ENCODE measurements at regions not wholly inside any gene's neighbourhood (a gene's known extent, or its start where the extent isn't known, plus 50 kb on each side); places are given as distances from the start of the nearest gene placed in this dataset.
"Not testable (repeated sequence)": the region's sequence is repeated elsewhere in the genome, so short reads cannot be mapped to it uniquely, and the experiment has no call there.

DNA sequence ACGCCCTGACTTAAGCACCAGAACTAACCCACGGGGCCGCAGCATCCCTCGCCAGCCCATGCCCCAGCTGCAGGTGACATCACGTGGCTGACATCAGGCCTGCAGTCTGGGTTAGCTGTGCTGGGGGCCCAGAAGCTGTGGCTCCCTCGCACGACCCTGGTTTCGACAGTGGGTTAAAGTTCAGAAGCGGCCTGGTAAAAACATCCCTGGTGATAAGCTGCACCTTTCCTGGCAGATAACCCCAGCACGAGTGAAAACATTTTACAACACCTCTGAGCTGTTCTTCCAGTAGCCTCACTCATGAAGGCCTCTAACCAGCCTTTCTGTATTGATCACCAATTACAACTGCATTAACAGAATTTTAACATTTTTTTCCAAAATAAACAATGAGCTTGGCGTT, 136.4 kb upstream of the RREB1 start:
- H3K4me1 Mint-ChIP-seq (ENCODE audit: low read depth): no peaks in the 10 kb centered on the region
- H3K4me3 Mint-ChIP-seq (ENCODE audit: low read depth): no peak overlapping the region
- H3K27ac Mint-ChIP-seq: no peak overlapping the region
- H3K27me3 Mint-ChIP-seq (ENCODE audit: low read depth): peaks cover 13% of the 10 kb centered on the region
- no peaks in the 10 kb centered on the region for H3K9me3 Mint-ChIP-seq
- no peaks in the 10 kb centered on the region for H3K36me3 Mint-ChIP-seq (ENCODE audit: low read depth)
- intact Hi-C loops (cut with micrococcal nuclease): no loop called here
- no peak for DNase-seq (ENCODE audit: low spot score)

DNA sequence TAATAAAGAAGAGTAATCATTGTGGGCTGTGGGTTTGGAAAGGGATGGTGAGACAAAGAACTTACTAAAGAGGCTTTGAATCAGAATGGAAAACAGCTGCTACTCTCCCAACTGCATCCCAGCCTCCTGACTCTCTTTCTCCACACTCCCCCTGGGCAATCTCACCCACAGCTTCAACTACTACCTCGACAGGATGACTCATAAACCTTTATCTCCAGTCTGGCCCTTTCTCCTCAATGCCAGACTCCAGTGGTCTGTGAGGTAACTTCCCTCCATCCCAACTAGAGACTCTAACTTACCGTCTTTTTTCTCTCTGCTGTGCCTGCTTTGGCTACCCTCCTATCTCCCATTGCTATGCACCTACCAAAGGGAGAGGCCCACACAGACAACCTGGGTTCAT, 135.3 kb upstream of the RREB1 start:
- Mint-ChIP-seq H3K36me3 (ENCODE audit: low read depth) (no peaks in the 10 kb centered on the region), H3K27me3 (ENCODE audit: low read depth) (peaks cover 10% of the 10 kb centered on the region)

DNA sequence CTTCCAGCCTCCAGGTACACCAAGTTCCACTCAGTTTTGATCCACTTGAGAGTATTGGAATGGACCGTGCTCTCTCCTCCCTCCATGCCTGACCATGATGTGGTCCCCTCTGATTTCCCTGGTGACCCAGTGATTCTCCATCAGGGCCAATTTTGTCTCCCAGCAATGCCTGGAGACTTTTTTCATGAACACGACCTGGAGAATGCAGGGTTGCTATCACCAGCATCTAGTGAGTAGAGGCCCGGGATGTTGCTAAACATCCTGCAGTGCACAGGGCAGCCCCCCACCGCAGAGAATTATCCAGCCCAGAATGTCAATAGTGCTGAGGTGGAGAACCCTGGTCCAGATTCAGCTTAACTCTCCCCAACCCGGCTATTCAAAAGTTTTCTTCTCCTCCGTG, 134.0 kb upstream of the RREB1 start:
- DNase-seq (ENCODE audit: low spot score): no peak
- H3K36me3 Mint-ChIP-seq (ENCODE audit: low read depth): no peaks in the 10 kb centered on the region
- no peak overlapping the region for H3K4me3 Mint-ChIP-seq (ENCODE audit: low read depth)
- no peak overlapping the region for H3K27ac Mint-ChIP-seq
- intact Hi-C loops (cut with micrococcal nuclease): no loop called here
- peaks cover 10% of the 10 kb centered on the region for H3K27me3 Mint-ChIP-seq (ENCODE audit: low read depth)
- no peaks in the 10 kb centered on the region for H3K9me3 Mint-ChIP-seq
- H3K4me1 Mint-ChIP-seq (ENCODE audit: low read depth): no peaks in the 10 kb centered on the region

More for the DNA sequence above, 135.3 kb upstream of the RREB1 start:
- Mint-ChIP-seq H3K4me1 (ENCODE audit: low read depth) (no peaks in the 10 kb centered on the region), H3K27ac (no peak overlapping the region), H3K9me3 (no peaks in the 10 kb centered on the region), H3K4me3 (ENCODE audit: low read depth) (no peak overlapping the region)
- no peak for DNase-seq (ENCODE audit: low spot score)
- intact Hi-C loops (cut with micrococcal nuclease): no loop called here

DNA sequence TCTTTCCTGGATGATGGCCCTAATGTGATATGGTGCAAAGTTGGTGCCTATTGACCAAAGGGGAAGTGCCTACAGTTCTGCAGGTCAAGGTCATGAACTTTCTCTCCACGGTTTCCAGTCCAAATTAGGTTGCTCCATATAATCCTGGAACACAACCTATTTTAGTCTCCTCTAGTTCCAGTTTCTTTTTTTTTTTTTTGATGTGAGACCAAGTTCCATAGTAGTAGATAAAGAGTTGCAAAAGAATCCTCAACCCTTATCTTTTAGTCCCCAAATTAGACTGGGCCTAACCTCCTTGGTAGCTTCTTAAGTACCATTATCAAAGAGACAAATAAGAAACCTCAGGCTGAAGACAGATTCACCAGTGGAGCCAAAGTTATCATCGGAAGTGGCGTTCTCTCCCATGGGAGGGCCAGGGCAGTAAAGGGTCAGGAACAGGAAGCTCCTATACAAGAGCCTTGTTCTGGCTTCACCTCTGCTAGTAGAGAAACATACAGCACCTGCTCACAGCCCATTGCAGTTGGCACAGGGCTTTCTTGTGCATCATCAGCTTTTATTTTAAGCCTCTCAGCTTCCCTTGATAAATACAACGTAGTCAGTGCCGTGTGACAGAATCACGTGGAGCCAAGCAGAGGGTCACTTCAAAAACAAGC, 132.2 kb upstream of the RREB1 start:
- H3K4me1 Mint-ChIP-seq (ENCODE audit: low read depth): no peaks in the 10 kb centered on the region

DNA sequence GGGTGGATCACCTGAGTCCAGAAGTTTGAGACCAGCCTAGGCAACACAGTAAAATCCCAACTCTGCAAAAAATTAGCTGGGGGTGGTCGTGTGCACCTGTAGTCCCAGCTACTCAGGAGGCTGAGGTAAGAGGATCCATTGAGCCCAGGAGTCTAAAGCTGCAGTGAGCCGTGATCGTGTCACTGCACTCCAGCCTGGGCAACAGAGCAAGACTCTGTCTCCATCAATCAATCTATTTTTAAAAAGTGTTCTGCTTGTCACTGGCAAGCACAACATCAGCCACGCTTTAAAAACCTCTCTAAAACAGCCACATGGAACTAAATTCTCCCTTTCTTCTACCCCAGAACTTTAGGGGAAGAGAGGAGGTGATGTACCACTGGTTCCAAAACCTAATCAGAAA, 131.6 kb upstream of the RREB1 start:
- peaks cover 8% of the 10 kb centered on the region for H3K27me3 Mint-ChIP-seq (ENCODE audit: low read depth)
- H3K9me3 Mint-ChIP-seq: no peaks in the 10 kb centered on the region
- H3K36me3 Mint-ChIP-seq (ENCODE audit: low read depth): no peaks in the 10 kb centered on the region
- H3K27ac Mint-ChIP-seq: no peak overlapping the region
- H3K4me3 Mint-ChIP-seq (ENCODE audit: low read depth): no peak overlapping the region
- intact Hi-C loops (cut with micrococcal nuclease): no loop called here
- no peaks in the 10 kb centered on the region for H3K4me1 Mint-ChIP-seq (ENCODE audit: low read depth)
- no peak for DNase-seq (ENCODE audit: low spot score)

More for the DNA sequence above, 132.2 kb upstream of the RREB1 start:
- H3K9me3 Mint-ChIP-seq: no peaks in the 10 kb centered on the region
- H3K27ac Mint-ChIP-seq: no peak overlapping the region
- intact Hi-C loops (cut with micrococcal nuclease): no loop called here
- H3K4me3 Mint-ChIP-seq (ENCODE audit: low read depth): no peak overlapping the region
- H3K36me3 Mint-ChIP-seq (ENCODE audit: low read depth): no peaks in the 10 kb centered on the region
- no peak for DNase-seq (ENCODE audit: low spot score)
- H3K27me3 Mint-ChIP-seq (ENCODE audit: low read depth): peaks cover 8% of the 10 kb centered on the region

DNA sequence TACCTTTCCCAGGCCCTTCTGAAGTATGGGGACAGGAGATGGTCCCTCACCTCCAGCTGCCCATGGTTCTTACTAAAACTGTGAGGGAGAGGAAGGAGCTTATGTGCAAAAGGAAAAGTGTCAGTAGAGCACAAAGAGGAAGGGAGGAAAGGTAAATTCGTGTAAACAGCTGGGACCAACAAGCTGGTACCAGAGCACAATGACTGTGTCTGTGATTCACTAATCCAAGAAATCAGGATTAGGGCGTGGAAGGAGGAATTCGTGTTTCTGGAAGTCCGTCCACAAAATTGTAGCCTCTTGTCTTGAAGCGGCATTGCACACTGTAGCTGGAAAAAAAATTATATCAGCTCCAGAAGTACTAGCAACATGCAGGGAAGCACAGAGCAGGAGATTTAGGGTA, 129.0 kb upstream of the RREB1 start:
- Mint-ChIP-seq H3K9me3 (no peaks in the 10 kb centered on the region), H3K27me3 (ENCODE audit: low read depth) (peaks cover 11% of the 10 kb centered on the region), H3K4me1 (ENCODE audit: low read depth) (no peaks in the 10 kb centered on the region), H3K36me3 (ENCODE audit: low read depth) (no peaks in the 10 kb centered on the region), H3K4me3 (ENCODE audit: low read depth) (no peak overlapping the region), H3K27ac (no peak overlapping the region)
- intact Hi-C loops (cut with micrococcal nuclease): no loop called here
- no peak for DNase-seq (ENCODE audit: low spot score)

DNA sequence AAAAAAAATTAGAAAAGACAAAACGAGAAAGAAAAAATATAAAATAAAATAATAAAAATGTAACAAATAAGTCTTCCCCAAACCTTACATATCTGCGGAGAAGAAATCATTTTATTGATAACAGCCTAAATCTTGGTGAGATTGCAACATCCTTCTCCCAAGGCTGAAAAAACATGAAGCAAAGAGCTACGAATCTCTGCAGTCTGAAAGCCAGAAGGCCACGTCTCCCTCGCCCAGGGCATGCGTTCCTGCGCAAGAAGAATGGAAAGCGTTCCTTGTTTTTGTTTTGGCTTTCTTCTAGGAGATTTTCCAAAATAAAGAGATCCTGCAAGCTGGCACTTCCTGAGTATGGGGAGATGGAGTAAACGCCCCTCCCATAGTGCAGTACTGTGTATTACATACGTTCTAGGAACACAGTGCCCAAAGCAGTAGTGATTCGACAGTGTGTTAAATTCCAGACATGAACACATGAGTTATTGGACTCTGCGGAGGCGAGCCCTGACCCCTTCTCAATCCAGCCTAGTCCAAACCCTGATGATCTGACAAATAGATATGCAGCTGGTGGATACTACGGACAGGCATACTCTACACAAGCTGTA, 126.7 kb upstream of the RREB1 start:
- no peaks in the 10 kb centered on the region for H3K36me3 Mint-ChIP-seq (ENCODE audit: low read depth)
- no peak overlapping the region for H3K27ac Mint-ChIP-seq
- DNase-seq (ENCODE audit: low spot score): no peak
- intact Hi-C loops (cut with micrococcal nuclease): no loop called here
- no peak overlapping the region for H3K4me3 Mint-ChIP-seq (ENCODE audit: low read depth)
- H3K9me3 Mint-ChIP-seq: no peaks in the 10 kb centered on the region
- H3K4me1 Mint-ChIP-seq (ENCODE audit: low read depth): no peaks in the 10 kb centered on the region
- peaks cover 10% of the 10 kb centered on the region for H3K27me3 Mint-ChIP-seq (ENCODE audit: low read depth)

DNA sequence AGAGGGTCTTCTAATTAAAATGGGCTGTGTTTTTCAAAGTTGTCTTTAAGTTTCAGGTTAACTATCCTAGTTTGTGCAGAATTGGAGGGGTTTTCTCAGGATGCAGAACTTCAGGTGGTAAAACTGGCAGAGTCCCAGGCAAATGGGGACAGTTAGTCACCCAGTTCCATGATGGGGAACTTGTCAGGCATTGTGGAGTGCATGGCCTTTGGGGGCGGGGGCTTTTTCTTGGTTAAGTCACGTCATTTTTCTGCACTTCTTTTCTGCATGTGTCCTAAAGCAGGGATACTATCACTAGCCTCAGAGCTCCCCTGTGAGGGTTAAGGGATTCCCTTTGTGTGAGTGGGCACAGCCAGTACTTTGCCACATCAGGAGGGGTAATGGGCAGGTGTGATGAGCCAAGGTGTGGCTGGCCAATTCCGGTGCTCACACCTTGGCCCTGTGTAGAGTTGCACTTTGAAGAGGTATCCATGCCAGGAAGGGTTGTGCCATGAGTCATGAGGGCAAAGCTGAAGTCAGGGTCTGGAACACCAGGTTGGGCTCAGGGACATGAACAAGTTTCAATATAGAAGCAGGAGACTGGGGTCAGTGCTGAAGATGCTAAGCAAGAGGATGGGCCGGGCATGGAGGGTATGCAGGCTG, 126.0 kb upstream of the RREB1 start:
- no peaks in the 10 kb centered on the region for H3K4me1 Mint-ChIP-seq (ENCODE audit: low read depth)
- H3K36me3 Mint-ChIP-seq (ENCODE audit: low read depth): no peaks in the 10 kb centered on the region
- peaks cover 10% of the 10 kb centered on the region for H3K27me3 Mint-ChIP-seq (ENCODE audit: low read depth)
- DNase-seq (ENCODE audit: low spot score): no peak
- H3K4me3 Mint-ChIP-seq (ENCODE audit: low read depth): no peak overlapping the region
- intact Hi-C loops (cut with micrococcal nuclease): no loop called here
- no peaks in the 10 kb centered on the region for H3K9me3 Mint-ChIP-seq
- no peak overlapping the region for H3K27ac Mint-ChIP-seq

DNA sequence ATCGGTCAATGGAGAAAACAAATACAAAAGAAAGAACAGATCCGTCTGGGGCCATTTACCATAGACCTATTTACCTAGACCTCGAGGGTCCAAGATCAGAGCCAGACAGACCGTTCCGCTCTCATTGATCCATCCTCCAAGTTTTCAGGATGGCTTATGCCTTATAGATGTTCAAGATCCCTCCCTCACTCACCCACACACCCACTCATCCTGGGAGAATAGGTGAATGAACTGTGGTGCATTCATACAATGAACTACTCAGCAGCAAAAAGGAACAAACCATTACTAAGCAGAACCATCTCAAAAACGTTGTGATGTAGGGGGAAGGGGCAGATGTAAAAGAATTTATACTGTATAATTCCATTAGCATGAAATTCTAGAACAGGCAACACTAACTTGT, 125.1 kb upstream of the RREB1 start:
- Mint-ChIP-seq H3K9me3 (no peaks in the 10 kb centered on the region), H3K27me3 (ENCODE audit: low read depth) (peaks cover 12% of the 10 kb centered on the region), H3K4me3 (ENCODE audit: low read depth) (no peak overlapping the region), H3K4me1 (ENCODE audit: low read depth) (no peaks in the 10 kb centered on the region), H3K27ac (no peak overlapping the region), H3K36me3 (ENCODE audit: low read depth) (no peaks in the 10 kb centered on the region)
- no peak for DNase-seq (ENCODE audit: low spot score)
- intact Hi-C loops (cut with micrococcal nuclease): no loop called here

DNA sequence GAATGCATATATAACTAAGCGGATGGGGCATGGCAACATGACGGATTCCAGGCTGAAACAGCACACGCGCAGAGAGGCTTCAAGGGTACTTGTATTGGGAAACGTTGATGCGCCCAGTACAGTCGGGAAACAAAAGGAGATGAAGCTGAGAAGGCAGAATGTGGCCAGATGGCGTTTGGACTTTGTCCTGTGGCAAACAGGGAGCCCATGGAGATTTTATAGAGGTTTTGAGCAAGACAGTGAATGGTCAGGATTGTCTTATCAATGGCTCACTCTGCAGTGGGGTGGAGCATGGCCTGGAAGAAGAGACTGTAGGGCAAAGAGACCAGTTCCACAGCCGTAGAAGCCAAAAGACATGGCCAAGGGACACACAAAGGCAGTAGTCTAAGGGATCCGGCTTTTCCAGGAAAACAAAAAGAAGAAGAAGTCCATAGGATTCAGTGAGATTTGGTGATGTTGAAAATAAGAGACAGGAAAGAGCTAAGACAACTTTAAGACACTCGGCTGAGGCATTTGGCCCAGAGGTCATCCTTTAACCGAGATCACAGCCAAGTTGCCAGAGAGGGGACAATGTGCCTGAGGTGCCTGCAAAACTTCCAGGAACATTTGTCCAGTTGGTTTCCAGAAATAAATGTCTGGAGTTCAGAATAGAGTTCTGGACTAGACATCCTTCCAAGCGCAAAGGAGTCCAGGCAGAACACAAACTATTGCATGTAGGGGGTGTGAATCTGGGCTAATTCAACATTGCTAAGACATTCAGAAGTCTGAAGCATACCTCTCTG, 123.0 kb upstream of the RREB1 start:
- Mint-ChIP-seq H3K36me3 (ENCODE audit: low read depth) (no peaks in the 10 kb centered on the region), H3K4me3 (ENCODE audit: low read depth) (no peak overlapping the region), H3K27ac (no peak overlapping the region), H3K9me3 (no peaks in the 10 kb centered on the region), H3K27me3 (ENCODE audit: low read depth) (peaks cover 15% of the 10 kb centered on the region), H3K4me1 (ENCODE audit: low read depth) (no peaks in the 10 kb centered on the region)
- no peak for DNase-seq (ENCODE audit: low spot score)
- intact Hi-C loops (cut with micrococcal nuclease): no loop called here

DNA sequence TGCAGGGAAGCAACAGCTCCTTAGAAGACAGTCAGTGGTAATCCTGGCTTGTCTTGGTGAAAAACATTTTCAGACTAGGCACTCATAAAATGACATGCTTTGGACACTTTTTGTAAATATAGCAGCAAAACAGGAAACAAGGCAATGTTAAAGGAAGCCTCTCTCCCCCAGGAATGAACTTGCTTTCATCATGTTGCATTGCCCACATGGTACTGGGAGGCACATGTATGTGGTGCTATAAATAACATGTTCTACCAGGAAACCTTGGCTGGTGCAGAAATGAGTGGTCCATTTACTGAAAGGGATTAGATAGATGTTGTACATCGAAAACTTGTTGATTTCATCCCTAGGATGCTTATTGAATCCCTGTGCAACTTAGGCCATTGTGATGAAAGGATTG, 121.4 kb upstream of the RREB1 start:
- intact Hi-C loops (cut with micrococcal nuclease): no loop called here
- Mint-ChIP-seq H3K27ac (no peak overlapping the region), H3K9me3 (no peaks in the 10 kb centered on the region), H3K36me3 (ENCODE audit: low read depth) (no peaks in the 10 kb centered on the region), H3K27me3 (ENCODE audit: low read depth) (peaks cover 15% of the 10 kb centered on the region), H3K4me3 (ENCODE audit: low read depth) (no peak overlapping the region), H3K4me1 (ENCODE audit: low read depth) (no peaks in the 10 kb centered on the region)
- no peak for DNase-seq (ENCODE audit: low spot score)

DNA sequence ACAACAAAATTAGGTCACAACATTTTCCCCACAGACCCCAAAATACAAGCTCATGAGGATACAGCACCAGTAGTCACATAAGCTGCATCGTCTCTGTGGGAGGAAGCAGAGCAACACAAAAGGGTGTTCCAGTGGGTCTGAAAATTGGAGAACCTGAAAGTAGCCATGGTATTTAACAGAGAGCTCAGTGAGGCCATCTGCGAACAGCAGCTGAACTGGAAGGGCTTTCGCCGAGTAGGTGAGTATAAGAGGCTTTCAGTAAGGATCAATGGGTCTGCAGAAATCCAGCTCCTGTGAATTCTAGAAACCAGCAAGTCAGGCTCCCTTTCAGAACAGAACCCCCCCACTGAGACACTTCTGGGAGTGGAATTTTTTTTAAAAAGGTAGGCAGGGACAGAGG, 120.0 kb upstream of the RREB1 start:
- intact Hi-C loops (cut with micrococcal nuclease): no loop called here
- H3K4me1 Mint-ChIP-seq (ENCODE audit: low read depth): no peaks in the 10 kb centered on the region
- no peak for DNase-seq (ENCODE audit: low spot score)
- no peaks in the 10 kb centered on the region for H3K36me3 Mint-ChIP-seq (ENCODE audit: low read depth)
- no peaks in the 10 kb centered on the region for H3K9me3 Mint-ChIP-seq
- peaks cover 17% of the 10 kb centered on the region for H3K27me3 Mint-ChIP-seq (ENCODE audit: low read depth)
- H3K27ac Mint-ChIP-seq: no peak overlapping the region
- H3K4me3 Mint-ChIP-seq (ENCODE audit: low read depth): no peak overlapping the region

DNA sequence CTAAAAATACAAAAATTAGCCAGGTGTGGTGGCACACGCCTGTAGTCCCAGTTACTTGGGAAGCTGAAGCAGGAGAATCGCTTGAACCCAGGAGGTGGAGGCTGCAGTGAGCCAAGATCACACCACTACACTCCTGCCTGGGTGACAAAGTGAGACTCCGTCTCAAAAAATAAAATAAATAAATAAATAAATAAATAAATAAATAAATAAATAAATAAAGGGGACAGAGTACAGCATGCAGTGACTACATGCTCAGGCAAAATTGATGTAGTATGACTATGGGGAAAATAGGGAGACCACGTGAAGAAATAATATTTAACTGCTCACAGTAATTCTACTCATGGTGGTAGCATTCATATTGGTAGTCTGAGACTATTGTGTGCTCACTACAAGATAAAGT, 117.7 kb upstream of the RREB1 start:
- H3K4me3 Mint-ChIP-seq (ENCODE audit: low read depth); H3K27me3 Mint-ChIP-seq (ENCODE audit: low read depth); H3K9me3 Mint-ChIP-seq; H3K36me3 Mint-ChIP-seq (ENCODE audit: low read depth); H3K4me1 Mint-ChIP-seq (ENCODE audit: low read depth); DNase-seq (ENCODE audit: low spot score); intact Hi-C loops (cut with micrococcal nuclease); H3K27ac Mint-ChIP-seq: not testable (repeated sequence)
